C4-2B (cell line): ENCODE measurements at regions not wholly inside any gene's neighbourhood (a gene's known extent, or its start where the extent isn't known, plus 50 kb on each side); places are given as distances from the start of the nearest gene placed in this dataset.
"Not testable (repeated sequence)": the region's sequence is repeated elsewhere in the genome, so short reads cannot be mapped to it uniquely, and the experiment has no call there.

Experiments
- H3K27ac ChIP-seq: fragments of 450-650 bp; 2 replicates; pipeline ENCODE4 v1.5.1; 2017
- CTCF ChIP-seq: fragments of 450-650 bp; conservative IDR thresholded peaks from 2 replicates; pipeline ENCODE4 v1.5.1; 2017; ENCODE audit warnings: mild to moderate bottlenecking
- ZFX ChIP-seq: fragments of 450-650 bp; IDR thresholded peaks from 2 replicates; pipeline ENCODE4 v1.6.1; 2017

- no peak overlapping the region for H3K27ac ChIP-seq
- TF ChIP-seq CTCF (no peak), ZFX (no peak)
These were observed 419.1 kb upstream of the LCORL start for GRCh38 chr4:18440527-18441202.

GRCh38 chr4:18439311-18439710 lies 417.8 kb upstream of the LCORL start:
- no peak for TF ChIP-seq ZFX
- TF ChIP-seq CTCF, result no peak
- no peak overlapping the region for H3K27ac ChIP-seq

GRCh38 chr4:18435781-18436180 lies 414.2 kb upstream of the LCORL start:
- H3K27ac ChIP-seq, result no peak overlapping the region
- TF ChIP-seq CTCF (no peak), ZFX (no peak)

- no peak overlapping the region for H3K27ac ChIP-seq
- no peak for TF ChIP-seq ZFX
- no peak for TF ChIP-seq CTCF
These were observed 401.1 kb upstream of the LCORL start for GRCh38 chr4:18422685-18423084.

GRCh38 chr4:18421519-18421918 lies 400.0 kb upstream of the LCORL start:
- TF ChIP-seq CTCF, result no peak
- no peak for TF ChIP-seq ZFX

GRCh38 chr4:18419780-18420179 lies 398.2 kb upstream of the LCORL start:
- TF ChIP-seq CTCF, result no peak
- TF ChIP-seq ZFX, result no peak
- no peak overlapping the region for H3K27ac ChIP-seq

More at GRCh38 chr4:18421519-18421918, 400.0 kb upstream of the LCORL start:
- H3K27ac ChIP-seq, result no peak overlapping the region

GRCh38 chr4:18418195-18418898 lies 396.8 kb upstream of the LCORL start:
- H3K27ac ChIP-seq, result not testable (repeated sequence)

- H3K27ac ChIP-seq, result not testable (repeated sequence)
These were observed 396.1 kb upstream of the LCORL start for GRCh38 chr4:18417651-18418050.
